H1 (cell line): ENCODE measurements at regions not wholly inside any gene's neighbourhood (a gene's known extent, or its start where the extent isn't known, plus 50 kb on each side); places are given as distances from the start of the nearest gene placed in this dataset.

Experiments
- TF ChIP-seq, protein P1 (sequence below): IDR thresholded peaks from 2 replicates; pipeline ENCODE4 v1.6.1; 2012; ENCODE audit warnings: low read length, inconsistent platforms

DNA sequence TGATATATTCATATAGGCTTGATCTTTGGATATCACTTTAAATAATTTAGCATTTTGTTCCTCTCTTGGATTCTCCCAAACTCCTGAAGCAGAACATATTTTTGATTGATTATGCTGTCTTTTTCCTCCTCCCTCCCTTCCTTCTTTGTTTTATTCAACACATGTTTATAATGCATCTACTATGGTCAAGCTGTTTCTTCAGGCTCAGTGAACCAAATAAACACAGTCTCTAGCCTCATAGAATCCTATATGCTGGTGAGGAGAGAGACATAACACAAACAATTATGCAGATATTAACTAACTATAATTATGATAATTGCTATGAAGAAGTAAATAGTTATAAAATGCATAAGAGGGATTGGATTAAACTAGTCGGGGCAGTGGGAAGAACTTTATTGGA is 1023.6 kb upstream of the RAG2 start (continued):
- TF ChIP-seq, protein P1, sequence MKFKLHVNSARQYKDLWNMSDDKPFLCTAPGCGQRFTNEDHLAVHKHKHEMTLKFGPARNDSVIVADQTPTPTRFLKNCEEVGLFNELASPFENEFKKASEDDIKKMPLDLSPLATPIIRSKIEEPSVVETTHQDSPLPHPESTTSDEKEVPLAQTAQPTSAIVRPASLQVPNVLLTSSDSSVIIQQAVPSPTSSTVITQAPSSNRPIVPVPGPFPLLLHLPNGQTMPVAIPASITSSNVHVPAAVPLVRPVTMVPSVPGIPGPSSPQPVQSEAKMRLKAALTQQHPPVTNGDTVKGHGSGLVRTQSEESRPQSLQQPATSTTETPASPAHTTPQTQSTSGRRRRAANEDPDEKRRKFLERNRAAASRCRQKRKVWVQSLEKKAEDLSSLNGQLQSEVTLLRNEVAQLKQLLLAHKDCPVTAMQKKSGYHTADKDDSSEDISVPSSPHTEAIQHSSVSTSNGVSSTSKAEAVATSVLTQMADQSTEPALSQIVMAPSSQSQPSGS = no peak
